Loucy (cell line): ENCODE measurements at regions not wholly inside any gene's neighbourhood (a gene's known extent, or its start where the extent isn't known, plus 50 kb on each side); places are given as distances from the start of the nearest gene placed in this dataset.
A peak's percentile ranks its signal among the peaks of the same experiment; 100 is the strongest.

Experiments
- H2AFZ ChIP-seq: fragments of 200-600 bp; sonication (generic); 2 replicates; pipeline ENCODE4 v1.6.0; 2016; ENCODE audit warnings: antibody characterized with exemption, mild to moderate bottlenecking, low read length, moderate library complexity
- H3F3A ChIP-seq: fragments of 200-600 bp; 2 replicates; pipeline ENCODE4 v1.6.0; 2016; ENCODE audit warnings: antibody characterized with exemption, low read depth, mild to moderate bottlenecking
- H3K27me3 ChIP-seq: fragments of 200-600 bp; sonication (generic); 2 replicates; pipeline ENCODE4 v1.6.1; 2014; ENCODE audit warnings: low read length, mild to moderate bottlenecking; ENCODE audit not compliant: insufficient read depth, poor library complexity, severe bottlenecking
- H3K36me3 ChIP-seq: fragments of 200-600 bp; sonication (generic); 2 replicates; pipeline ENCODE4 v1.6.1; 2016; ENCODE audit warnings: low read length; ENCODE audit not compliant: insufficient read depth
- H3K4me1 ChIP-seq: fragments of 200-600 bp; sonication (generic); 2 replicates; pipeline ENCODE4 v1.5.1; 2014; ENCODE audit warnings: low read length, mild to moderate bottlenecking; ENCODE audit not compliant: insufficient read depth, poor library complexity, severe bottlenecking
- H3K4me2 ChIP-seq: fragments of 200-600 bp; sonication (generic); 2 replicates; pipeline ENCODE4 v1.6.0; 2014; ENCODE audit warnings: antibody characterized with exemption, low read length, low read depth, mild to moderate bottlenecking; ENCODE audit not compliant: poor library complexity, severe bottlenecking
- H3K4me3 ChIP-seq: fragments of 200-600 bp; sonication (generic); 2 replicates; pipeline ENCODE4 v1.5.1; 2014; ENCODE audit warnings: low read length, mild to moderate bottlenecking, mixed read lengths; ENCODE audit not compliant: poor library complexity, severe bottlenecking
- H3K79me2 ChIP-seq: fragments of 200-600 bp; sonication (generic); 2 replicates; pipeline ENCODE4 v1.6.1; 2014; ENCODE audit warnings: low read length; ENCODE audit not compliant: insufficient read depth
- H3K9ac ChIP-seq: fragments of 200-600 bp; sonication (generic); 2 replicates; pipeline ENCODE4 v1.6.0; 2014; ENCODE audit warnings: mild to moderate bottlenecking, low read depth, low read length, moderate library complexity; ENCODE audit not compliant: poor library complexity, severe bottlenecking
- H3K9me2 ChIP-seq: fragments of 200-600 bp; sonication (generic); replicated peaks from 2 replicates; pipeline ENCODE4 v1.6.1; 2016; ENCODE audit warnings: low read depth, low read length, mixed read lengths
- H3K9me3 ChIP-seq: fragments of 200-600 bp; sonication (generic); 2 replicates; pipeline ENCODE4 v1.6.1; 2014; ENCODE audit warnings: mild to moderate bottlenecking, antibody characterized with exemption, low read length, low read depth; ENCODE audit not compliant: insufficient read depth
- H4K20me1 ChIP-seq: fragments of 200-600 bp; sonication (generic); 2 replicates; pipeline ENCODE4 v1.6.0; 2014; ENCODE audit warnings: antibody characterized with exemption, low read length, mild to moderate bottlenecking; ENCODE audit not compliant: insufficient read depth, poor library complexity, severe bottlenecking
- EZH2phosphoT487 ChIP-seq: fragments of 200-600 bp; IDR thresholded peaks from 2 replicates; pipeline ENCODE4 v1.6.1; 2018; ENCODE audit warnings: antibody characterized with exemption, mild to moderate bottlenecking, moderate library complexity, borderline replicate concordance
- TF ChIP-seq, protein P1 (sequence below): fragments of 200-600 bp; sonication (generic); conservative IDR thresholded peaks from 2 replicates; pipeline ENCODE4 v1.5.1; 2014; ENCODE audit warnings: mild to moderate bottlenecking, antibody characterized with exemption, low read length

DNA sequence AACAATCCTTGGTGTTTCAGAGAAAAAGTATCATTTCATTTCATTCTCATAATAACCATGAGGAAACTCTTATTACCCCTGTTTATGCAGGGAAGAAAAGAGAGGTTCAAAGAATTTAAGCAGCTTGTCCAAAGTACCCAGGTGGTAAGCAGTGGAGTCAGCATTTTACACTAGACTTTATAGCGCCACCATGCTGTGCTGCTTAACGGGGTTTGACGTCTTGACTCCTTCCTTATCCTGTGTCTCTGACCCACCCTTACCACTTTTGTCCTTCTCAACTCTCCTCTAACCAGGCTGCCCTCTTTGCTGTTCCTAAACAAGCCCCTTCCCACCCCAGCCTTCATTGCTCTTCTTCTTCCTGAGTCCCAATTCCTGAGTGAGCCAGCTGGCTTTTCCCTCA, 117.0 kb upstream of the AHR start:
- Histone ChIP-seq H2AFZ (no peak overlapping the region), H3K4me2 (no peak overlapping the region), H3K9ac (no peak overlapping the region), H3K9me2 (no peaks in the 10 kb centered on the region), H3K27me3 (no peaks in the 10 kb centered on the region), H3F3A (no peaks in the 10 kb centered on the region), H3K9me3 (no peaks in the 10 kb centered on the region), H3K36me3 (no peaks in the 10 kb centered on the region), H3K79me2 (no peaks in the 10 kb centered on the region), H3K4me3 (no peak overlapping the region), H3K4me1 (peaks cover 12% of the 10 kb centered on the region), H4K20me1 (no peaks in the 10 kb centered on the region)
- TF ChIP-seq, protein P1, sequence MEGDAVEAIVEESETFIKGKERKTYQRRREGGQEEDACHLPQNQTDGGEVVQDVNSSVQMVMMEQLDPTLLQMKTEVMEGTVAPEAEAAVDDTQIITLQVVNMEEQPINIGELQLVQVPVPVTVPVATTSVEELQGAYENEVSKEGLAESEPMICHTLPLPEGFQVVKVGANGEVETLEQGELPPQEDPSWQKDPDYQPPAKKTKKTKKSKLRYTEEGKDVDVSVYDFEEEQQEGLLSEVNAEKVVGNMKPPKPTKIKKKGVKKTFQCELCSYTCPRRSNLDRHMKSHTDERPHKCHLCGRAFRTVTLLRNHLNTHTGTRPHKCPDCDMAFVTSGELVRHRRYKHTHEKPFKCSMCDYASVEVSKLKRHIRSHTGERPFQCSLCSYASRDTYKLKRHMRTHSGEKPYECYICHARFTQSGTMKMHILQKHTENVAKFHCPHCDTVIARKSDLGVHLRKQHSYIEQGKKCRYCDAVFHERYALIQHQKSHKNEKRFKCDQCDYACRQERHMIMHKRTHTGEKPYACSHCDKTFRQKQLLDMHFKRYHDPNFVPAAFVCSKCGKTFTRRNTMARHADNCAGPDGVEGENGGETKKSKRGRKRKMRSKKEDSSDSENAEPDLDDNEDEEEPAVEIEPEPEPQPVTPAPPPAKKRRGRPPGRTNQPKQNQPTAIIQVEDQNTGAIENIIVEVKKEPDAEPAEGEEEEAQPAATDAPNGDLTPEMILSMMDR: peak; percentile 39; the same call in 1 of the 2 replicates
- no peak for TF ChIP-seq EZH2phosphoT487

DNA sequence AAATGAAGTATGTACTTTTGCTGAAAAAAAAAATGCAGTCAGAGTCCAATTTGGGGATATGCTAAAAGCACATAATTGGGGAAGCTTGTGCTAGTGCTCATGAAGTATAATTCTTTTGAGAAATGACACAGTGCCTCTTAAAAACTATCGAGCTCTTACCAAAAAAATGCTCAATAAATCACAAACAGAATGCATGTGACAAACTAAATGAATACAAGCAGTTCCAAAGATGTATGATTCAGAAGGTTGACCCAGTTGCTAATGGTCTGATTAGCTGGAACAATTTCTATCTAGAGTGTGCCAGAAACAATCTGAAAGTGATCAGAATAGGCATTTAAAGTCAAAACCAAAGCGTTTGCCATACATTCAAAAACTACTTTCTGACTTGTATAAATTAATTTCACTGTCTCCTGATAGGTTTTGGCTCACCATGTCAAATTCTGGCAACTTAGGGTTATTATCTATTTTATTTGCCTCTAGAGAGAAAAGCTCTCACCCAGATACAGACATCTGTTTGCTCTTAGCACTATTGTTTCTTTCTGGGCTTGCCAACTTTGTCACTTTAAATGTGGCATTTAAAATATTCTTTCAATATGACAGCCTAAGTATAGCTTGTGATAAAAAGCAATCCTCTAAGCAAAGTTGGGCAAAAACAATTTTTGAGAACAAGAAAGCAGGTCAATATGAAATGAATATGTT, 114.7 kb upstream of the AHR start:
- H3K9me2 ChIP-seq: no peaks in the 10 kb centered on the region
- no peak overlapping the region; the same call in 1 of the 2 replicates for H2AFZ ChIP-seq
- H3K79me2 ChIP-seq: no peaks in the 10 kb centered on the region
- TF ChIP-seq, protein P1: no peak
- TF ChIP-seq EZH2phosphoT487: no peak
- no peak overlapping the region for H3K9ac ChIP-seq
- no peaks in the 10 kb centered on the region for H4K20me1 ChIP-seq
- H3F3A ChIP-seq: no peaks in the 10 kb centered on the region
- H3K4me3 ChIP-seq: no peak overlapping the region
- H3K4me1 ChIP-seq: peaks cover 14% of the 10 kb centered on the region
- H3K9me3 ChIP-seq: no peaks in the 10 kb centered on the region
- no peak overlapping the region for H3K4me2 ChIP-seq
- no peaks in the 10 kb centered on the region for H3K36me3 ChIP-seq
- H3K27me3 ChIP-seq: no peaks in the 10 kb centered on the region

DNA sequence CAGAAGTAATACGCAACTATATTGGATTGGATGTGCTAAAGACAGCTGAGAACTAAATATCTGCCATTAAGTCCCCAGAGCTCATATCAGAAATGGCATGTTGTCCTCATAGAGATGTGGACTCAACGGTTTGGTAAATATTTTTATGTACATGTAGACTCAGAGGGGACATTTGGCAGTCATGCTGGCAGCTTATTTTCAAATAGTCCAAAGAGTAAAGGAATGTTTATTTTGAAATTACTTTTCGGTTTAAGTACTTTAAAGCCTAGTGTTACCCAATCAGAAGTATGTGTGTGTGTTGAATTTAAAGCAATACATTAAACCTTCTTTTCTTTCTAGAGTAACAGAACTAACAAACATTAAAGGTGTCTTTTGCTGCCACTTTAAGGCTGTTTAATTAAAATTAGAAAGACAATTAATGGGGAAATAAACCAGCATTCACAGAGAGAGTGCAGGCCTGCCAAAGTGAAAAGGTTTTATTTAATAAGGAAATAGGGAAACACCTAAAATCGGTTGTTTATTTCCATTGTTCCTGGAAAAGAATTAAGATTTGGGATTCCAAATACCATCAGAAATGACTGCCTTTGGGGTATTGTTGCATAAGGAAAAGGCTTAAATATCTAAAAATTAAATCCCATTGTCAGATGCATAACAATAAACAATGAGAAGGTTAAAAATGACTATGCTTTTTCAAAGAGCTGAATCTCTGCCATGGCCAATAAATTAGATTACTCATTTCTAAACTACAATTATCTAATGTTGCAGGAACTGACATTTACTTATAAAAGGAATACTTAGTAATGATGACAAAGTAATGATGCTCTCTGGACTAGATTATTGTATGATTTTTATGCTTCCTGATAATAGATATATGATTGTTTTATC, 113.4 kb upstream of the AHR start:
- Histone ChIP-seq H2AFZ (no peak overlapping the region; the same call in 1 of the 2 replicates), H3K9ac (no peak overlapping the region)

More for the DNA sequence above, 113.4 kb upstream of the AHR start:
- Histone ChIP-seq H3F3A (no peaks in the 10 kb centered on the region), H3K79me2 (no peaks in the 10 kb centered on the region), H3K36me3 (no peaks in the 10 kb centered on the region), H3K4me3 (no peak overlapping the region), H3K9me2 (no peaks in the 10 kb centered on the region), H3K4me1 (peaks cover 14% of the 10 kb centered on the region), H3K27me3 (no peaks in the 10 kb centered on the region), H3K4me2 (no peak overlapping the region), H3K9me3 (no peaks in the 10 kb centered on the region), H4K20me1 (no peaks in the 10 kb centered on the region)
- TF ChIP-seq, protein P1: no peak
